IMR-90 (cell line): ENCODE measurements at regions not wholly inside any gene's neighbourhood (a gene's known extent, or its start where the extent isn't known, plus 50 kb on each side); places are given as distances from the start of the nearest gene placed in this dataset.

Experiments
- CEBPB ChIP-seq: IDR thresholded peaks from 2 replicates; pipeline ENCODE4 v1.6.1; 2012; ENCODE audit warnings: low read depth, low read length, improper control_type of control experiment
- CHD1 ChIP-seq: IDR thresholded peaks from 2 replicates; pipeline ENCODE4 v1.6.1; 2012; ENCODE audit warnings: low read depth, low read length, improper control_type of control experiment
- FOS ChIP-seq: fragments of 150-350 bp; IDR thresholded peaks from 2 replicates; pipeline ENCODE4 v1.6.1; 2016; ENCODE audit warnings: low read depth, low read length
- MXI1 ChIP-seq: IDR thresholded peaks from 2 replicates; pipeline ENCODE4 v1.6.1; 2012; ENCODE audit warnings: low read depth, mild to moderate bottlenecking, low read length, moderate library complexity, borderline replicate concordance
- POLR2A ChIP-seq: IDR thresholded peaks from 2 replicates; pipeline ENCODE4 v1.6.1; 2012; ENCODE audit warnings: mild to moderate bottlenecking, low read depth, low read length
- RAD21 ChIP-seq: IDR thresholded peaks from 2 replicates; pipeline ENCODE4 v1.6.1; 2012; ENCODE audit warnings: low read length, improper control_type of control experiment
- TF ChIP-seq, protein P1 (sequence below): conservative IDR thresholded peaks from 2 replicates; pipeline ENCODE4 v1.5.1; 2012; ENCODE audit warnings: mild to moderate bottlenecking, low read depth, low read length, improper control_type of control experiment
- TF ChIP-seq, protein P2 (sequence below): fragments of 150-350 bp; IDR thresholded peaks from 2 replicates; pipeline ENCODE4 v1.6.1; 2016; ENCODE audit warnings: low read depth, mild to moderate bottlenecking, low read length, moderate library complexity, borderline replicate concordance

DNA sequence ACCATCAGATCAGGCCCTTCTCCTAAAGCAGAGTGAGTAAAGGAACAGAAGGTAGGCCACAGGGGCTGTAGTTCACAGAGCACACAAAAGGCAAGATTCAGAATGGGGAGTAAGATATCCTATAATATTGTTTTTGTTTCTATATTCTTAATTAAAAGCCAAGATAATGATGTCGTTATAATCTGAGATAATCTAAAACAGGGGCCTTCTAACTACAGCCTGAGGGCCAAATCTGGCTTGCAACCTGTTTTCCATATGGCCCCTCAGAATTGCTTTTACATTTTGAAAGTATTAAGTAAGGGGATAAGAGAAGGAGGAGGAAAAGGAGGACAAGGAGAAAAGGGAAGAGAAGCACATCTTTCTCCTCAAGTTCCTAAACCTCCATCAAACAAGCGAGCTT lies 435.8 kb downstream of the CSNK1G3 start:
- TF ChIP-seq, protein P1, sequence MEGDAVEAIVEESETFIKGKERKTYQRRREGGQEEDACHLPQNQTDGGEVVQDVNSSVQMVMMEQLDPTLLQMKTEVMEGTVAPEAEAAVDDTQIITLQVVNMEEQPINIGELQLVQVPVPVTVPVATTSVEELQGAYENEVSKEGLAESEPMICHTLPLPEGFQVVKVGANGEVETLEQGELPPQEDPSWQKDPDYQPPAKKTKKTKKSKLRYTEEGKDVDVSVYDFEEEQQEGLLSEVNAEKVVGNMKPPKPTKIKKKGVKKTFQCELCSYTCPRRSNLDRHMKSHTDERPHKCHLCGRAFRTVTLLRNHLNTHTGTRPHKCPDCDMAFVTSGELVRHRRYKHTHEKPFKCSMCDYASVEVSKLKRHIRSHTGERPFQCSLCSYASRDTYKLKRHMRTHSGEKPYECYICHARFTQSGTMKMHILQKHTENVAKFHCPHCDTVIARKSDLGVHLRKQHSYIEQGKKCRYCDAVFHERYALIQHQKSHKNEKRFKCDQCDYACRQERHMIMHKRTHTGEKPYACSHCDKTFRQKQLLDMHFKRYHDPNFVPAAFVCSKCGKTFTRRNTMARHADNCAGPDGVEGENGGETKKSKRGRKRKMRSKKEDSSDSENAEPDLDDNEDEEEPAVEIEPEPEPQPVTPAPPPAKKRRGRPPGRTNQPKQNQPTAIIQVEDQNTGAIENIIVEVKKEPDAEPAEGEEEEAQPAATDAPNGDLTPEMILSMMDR, result no peak
- TF ChIP-seq POLR2A (no peak), RAD21 (no peak), CHD1 (no peak), MXI1 (no peak), FOS (no peak), CEBPB (no peak)
- TF ChIP-seq, protein P2, sequence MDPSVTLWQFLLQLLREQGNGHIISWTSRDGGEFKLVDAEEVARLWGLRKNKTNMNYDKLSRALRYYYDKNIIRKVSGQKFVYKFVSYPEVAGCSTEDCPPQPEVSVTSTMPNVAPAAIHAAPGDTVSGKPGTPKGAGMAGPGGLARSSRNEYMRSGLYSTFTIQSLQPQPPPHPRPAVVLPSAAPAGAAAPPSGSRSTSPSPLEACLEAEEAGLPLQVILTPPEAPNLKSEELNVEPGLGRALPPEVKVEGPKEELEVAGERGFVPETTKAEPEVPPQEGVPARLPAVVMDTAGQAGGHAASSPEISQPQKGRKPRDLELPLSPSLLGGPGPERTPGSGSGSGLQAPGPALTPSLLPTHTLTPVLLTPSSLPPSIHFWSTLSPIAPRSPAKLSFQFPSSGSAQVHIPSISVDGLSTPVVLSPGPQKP, result no peak
